Hepatocyte (in vitro differentiated cells): ENCODE measurements at regions not wholly inside any gene's neighbourhood (a gene's known extent, or its start where the extent isn't known, plus 50 kb on each side); places are given as distances from the start of the nearest gene placed in this dataset.

Experiments
- EZH2phosphoT487 ChIP-seq: fragments of 200-600 bp; sonication (generic); IDR thresholded peaks from one replicate; pipeline ENCODE4 v1.6.1; 2018; ENCODE audit warnings: antibody characterized with exemption, mild to moderate bottlenecking, low read depth, moderate library complexity; ENCODE audit not compliant: unreplicated experiment, severe bottlenecking
- TF ChIP-seq, protein P1 (sequence below): fragments of 200-600 bp; sonication (generic); IDR thresholded peaks from 2 replicates; pipeline ENCODE4 v1.5.1; 2016; ENCODE audit warnings: antibody characterized with exemption, mild to moderate bottlenecking; ENCODE audit not compliant: poor library complexity

DNA sequence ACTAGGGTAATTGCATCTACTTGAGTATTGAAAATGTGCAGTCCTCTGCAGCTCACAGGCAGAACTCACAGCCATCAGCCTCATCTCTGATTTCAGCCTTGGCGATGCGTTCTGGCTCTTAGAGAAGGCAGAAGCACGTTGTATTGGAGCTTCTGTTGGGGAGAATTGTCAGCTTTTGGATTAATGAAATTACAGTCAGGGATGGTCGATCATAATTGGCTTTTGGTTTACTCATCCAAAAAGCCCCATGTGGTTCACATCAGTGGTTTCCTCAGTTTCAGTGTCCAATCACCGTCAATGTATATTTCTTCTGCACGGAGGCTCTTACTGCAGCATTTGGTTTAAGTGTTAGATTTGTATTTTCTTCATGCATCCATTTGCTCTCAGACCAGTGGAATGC is 218.5 kb upstream of the SOX11 start:
- TF ChIP-seq, protein P1, sequence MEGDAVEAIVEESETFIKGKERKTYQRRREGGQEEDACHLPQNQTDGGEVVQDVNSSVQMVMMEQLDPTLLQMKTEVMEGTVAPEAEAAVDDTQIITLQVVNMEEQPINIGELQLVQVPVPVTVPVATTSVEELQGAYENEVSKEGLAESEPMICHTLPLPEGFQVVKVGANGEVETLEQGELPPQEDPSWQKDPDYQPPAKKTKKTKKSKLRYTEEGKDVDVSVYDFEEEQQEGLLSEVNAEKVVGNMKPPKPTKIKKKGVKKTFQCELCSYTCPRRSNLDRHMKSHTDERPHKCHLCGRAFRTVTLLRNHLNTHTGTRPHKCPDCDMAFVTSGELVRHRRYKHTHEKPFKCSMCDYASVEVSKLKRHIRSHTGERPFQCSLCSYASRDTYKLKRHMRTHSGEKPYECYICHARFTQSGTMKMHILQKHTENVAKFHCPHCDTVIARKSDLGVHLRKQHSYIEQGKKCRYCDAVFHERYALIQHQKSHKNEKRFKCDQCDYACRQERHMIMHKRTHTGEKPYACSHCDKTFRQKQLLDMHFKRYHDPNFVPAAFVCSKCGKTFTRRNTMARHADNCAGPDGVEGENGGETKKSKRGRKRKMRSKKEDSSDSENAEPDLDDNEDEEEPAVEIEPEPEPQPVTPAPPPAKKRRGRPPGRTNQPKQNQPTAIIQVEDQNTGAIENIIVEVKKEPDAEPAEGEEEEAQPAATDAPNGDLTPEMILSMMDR: no peak
- TF ChIP-seq EZH2phosphoT487: no peak
